ENCODE measurements at regions not wholly inside any gene's neighbourhood (a gene's known extent, or its start where the extent isn't known, plus 50 kb on each side); places are given as distances from the start of the nearest gene placed in this dataset.
"Not testable (repeated sequence)": the region's sequence is repeated elsewhere in the genome, so short reads cannot be mapped to it uniquely, and the experiment has no call there.

DNA sequence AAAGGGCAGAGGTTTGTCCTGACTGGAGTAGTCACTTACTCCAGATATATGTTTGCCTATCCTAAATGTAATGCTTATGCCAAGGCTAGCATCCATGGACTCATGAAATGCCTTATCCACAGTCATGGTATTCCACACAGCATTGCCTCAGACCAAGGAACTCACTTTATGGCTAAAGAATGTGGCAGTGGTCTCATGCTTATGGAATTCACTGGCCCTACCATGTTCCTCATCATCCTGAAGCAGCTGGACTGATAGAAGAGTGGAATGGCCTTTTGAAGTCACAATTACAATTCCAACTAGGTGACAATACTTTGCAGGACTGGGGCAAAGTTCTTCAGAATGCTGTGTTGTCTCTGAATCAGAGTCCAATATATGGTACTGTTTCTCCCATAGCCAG, 1014.8 kb downstream of the RAPGEF2 start:
- no peak for DNase-seq

DNA sequence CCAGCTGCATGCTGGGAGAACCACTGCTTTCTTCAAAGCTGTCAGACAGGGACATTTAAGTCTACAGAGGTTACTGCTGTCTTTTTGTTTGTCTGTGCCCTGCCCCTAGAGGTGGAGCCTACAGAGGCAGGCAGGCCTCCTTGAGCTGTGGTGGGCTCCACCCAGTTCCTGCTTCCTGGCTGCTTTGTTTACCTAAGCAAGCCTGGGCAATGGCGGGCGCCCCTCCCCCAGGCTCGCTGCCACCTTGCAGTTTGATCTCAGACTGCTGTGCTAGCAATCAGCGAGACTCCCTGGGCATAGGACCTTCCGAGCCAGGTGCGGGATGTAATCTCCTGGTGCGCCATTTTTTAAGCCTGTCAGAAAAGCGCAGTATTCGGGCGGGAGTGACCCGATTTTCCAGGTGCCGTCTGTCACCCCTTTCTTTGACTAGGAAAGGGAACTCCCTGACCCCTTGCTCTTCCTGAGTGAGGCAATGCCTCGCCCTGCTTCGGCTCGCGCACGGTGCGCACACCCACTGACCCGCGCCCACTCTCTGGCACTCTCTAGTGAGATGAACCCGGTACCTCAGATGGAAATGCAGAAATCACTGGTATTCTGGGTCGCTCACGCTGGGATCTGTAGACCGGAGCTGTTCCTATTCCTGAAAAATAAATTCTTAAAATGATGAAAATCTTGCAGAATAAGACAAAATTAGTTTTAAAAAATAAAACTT, 1022.9 kb downstream of the RAPGEF2 start:
- not testable (repeated sequence) for DNase-seq

DNA sequence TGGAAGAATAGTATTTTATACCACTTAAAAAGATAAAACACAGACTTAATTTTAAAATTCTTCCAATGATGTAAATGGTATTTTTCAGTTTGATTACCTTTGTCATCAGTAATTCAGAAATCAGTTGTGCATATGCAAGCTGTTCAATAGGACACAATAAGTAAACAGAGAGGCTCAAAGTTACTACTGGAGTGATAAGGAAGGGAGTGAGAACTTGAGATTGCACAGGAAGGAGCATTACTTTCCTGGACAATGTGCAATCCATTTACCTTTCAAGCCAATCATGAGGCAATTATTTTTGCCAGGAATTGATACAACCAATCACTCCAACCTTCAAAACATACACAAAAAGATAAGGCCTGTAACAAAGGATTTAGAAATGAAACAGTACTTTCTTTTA, 1024.3 kb downstream of the RAPGEF2 start:
- no peak for DNase-seq

DNA sequence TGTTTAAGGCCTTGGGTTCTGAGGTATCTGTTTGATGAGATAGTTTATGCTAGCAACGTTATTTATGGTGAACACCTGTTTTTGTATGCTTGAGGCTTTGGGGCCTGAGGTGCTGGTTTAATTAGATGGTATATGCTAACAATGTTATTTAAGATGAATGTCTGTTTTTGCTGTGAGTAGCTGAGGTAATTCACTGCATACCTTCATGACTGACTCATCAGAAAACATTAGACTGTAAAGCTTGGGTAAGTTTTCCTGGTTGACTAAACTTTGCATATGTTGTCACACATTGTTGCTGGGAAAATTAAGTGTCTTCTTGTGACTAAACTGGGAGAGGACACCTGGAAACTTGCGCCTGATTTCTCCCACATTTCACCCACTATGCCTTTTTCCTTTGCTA, 1026.6 kb downstream of the RAPGEF2 start:
- no peak for DNase-seq

DNA sequence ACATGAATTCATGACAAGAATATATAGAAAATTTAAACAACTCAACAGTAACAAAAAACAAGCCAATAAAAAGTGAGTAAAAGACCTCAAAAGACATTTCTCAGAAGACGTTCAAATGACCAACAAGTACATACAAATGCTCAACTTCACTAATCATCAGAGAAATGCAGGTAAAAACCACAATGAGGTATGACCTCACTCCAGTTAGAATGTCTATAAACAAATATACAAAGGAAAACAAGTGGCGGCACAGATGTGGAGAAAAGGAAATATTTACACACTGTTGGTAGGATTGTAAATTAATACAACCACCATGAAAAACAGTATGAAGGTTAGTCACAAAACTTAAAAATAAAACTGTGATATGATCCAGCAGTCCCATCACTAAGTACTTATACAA, 1033.1 kb downstream of the RAPGEF2 start:
- no peak for DNase-seq

DNA sequence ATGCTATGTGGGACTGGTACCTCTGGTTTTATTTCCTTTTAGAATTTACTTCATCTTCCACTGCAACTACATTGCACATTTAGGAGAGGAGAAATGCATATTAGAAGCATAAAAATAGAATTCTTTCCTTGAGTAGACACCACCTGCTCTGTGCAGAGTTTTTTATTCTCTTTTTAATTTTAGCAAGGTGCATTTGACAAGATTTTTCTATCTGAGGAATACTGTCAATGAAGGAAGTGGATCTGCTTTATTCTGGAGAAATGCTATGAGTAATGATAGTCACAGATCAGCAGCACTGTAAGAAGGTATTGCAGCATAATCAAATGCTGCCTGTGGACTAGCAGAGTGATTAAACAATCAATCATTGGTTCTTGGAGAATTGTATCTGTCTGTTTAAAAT, 1038.3 kb downstream of the RAPGEF2 start:
- DNase-seq: no peak

DNA sequence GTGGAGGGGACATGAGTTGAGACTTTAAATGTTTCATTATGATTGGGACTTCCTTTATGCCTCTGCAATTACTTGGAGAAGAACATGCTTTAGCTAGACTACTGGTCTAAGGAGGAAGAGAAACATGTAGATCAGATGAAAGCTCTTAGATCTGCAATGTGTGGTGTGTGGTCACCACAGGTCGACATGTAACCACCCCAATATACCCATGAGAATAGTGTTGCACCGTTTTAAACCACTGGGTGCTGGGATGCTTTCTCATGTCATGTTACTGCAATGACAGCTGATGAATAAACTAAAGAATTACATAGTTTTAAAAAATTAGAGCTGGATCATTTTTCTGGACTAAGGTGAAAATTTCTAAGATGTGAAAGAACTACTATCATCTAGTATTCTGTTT, 1039.7 kb downstream of the RAPGEF2 start:
- DNase-seq: no peak

DNA sequence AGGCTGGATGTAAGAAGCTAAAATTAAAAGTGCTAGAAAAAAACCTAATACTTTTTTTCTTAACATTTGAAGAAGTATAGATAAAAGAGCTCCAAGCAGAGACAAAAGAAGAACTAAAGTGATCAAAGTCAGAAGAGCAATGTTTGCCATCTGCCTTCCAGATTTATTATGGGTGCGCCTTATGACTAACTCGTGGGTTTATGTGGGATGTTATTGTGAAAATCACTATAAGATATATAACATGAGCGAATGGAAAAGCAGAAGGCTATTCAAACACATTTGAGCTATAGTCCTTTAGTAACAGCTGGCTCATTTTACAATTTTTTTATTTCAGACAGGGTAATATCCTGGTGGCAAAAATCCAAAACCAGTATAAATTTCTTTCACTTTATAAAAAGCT, 1040.7 kb downstream of the RAPGEF2 start:
- no peak for DNase-seq

DNA sequence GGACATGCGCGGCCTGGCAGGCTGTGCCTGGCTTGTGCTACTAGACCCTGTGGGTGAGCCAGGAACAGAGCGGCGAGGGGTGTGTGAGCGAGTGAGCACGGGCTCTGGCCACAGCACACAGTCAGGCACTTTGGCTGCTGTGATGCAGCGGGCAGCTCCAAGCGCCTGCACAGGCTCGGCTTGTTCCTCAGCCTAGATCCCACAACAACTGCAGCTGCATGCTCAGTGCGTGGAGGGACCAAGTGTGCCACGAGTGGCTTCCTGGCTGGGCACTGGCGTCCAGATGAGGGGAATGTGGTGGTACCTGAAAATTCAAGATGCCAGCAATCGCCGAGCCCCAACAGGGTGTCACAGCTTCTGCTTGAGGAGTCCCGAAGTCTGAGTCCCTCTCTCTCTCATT, 1056.6 kb downstream of the RAPGEF2 start:
- DNase-seq: no peak

DNA sequence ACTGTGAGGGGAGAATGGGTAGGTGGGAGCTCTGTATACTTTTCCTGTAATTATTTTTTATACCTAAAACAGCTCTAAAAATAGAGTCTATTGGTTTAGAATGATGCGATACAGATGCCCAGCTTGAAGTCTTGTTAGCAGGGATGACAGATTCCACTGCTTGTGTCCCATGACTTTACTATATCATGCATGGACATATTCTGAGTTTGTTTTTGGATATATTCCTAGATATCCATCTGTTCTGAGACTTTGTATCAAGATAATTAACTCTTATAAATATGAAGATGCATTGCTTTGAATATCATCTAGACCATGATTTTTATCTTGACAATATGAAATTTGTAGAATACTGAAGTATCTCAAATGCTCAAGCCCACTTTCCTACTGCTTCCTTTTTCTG, 1058.1 kb downstream of the RAPGEF2 start:
- DNase-seq: no peak

DNA sequence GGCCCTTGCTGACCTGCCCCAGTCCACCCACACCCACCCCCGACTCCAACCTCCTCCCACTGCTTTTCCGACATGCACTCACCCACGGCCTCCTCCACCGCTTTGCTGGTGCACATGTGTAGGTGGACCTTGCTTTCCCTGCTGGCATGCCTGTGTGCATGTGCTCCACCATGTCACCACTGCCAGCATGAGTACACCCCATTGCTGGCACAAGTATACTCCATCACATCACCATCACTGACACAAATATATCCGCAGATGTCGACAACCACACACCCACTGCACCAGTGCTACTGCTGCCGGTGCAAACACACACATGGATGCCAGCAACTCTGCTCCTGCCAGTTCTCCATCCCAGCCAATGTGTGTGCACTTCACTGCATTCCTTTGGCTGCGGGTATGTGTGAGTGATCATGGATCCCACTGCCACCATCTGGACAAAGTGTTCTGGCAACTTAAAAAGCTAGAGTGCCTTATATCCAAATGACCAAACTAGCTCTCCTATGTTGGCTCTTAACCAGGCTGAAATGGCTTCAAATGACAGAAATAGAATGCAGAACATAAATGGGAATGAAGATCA, 1072.3 kb downstream of the RAPGEF2 start:
- DNase-seq: no peak

DNA sequence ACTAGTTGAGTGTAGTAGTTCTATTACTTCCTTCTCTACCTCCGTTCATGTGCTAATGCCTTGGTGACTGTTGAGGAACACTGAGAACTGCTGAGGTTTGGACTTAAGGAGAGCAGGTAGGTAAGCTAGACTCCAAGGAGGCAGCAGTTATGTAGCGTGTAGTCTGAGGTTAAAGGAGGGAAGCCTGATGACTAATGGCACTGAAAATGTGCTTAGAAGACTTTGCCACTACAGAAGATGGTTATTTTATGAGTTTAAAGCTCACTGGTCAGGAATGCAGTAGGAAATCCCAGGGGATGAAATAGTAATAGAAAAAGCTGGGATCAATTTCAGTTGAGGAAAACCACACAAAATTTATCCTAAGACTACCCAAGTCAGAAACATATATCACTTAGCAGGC, 1077.3 kb downstream of the RAPGEF2 start:
- DNase-seq: no peak

DNA sequence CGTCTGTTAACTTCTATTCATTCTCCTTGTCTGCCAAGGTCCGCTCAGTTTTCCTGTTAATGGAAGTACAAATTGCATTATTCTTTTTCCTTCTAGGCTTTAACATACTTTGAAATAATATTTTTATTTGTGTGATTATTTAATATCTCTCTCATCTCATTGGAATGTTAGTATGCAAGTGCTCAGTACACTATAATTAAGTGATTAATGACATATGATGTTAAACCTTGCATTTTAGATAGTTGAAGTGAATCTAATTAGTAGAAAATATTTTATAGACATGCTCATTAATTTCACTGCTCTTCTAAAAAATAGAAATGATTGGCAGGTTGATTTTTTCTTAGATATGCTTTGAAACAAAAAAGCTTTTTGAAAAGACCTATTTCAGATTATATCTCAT, 1079.8 kb downstream of the RAPGEF2 start:
- DNase-seq: no peak

DNA sequence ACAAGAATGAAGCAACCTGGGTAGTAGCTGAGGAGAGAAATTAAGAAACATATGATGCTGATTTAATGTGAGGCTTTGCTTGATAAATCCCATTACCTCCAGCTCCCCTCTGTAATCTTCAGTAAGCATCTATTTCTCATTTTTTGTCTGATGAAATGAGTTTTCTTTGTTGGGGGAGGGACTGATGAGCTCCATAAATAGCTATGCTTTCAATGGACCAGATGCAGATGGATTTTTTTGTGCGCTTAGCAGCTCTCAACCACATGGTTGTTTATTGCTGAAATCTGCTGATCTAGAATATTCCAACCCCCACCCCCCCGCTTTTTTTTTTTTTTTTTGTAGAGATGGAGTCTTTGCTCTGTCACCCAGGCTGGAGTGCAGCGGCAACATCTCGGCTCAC, 1082.0 kb downstream of the RAPGEF2 start:
- no peak for DNase-seq

DNA sequence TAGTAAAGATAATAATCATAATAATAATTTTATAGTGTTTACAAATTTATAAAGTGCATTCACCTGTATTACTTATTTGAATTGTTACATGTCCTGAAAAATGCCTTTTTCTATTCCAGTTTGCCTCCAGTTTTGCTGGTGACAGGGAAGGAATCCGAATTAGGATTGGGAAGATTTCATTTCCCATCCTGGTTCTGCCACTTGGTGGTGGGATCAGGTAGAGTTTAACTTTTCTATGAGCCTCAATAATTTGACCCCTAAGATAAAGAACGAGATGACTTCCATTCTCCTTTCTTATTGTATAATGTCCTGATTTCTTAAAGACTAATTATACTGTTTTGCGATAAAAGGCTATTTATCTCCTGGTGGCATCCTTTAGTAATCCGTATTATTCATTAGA, 1090.9 kb downstream of the RAPGEF2 start:
- DNase-seq: no peak

DNA sequence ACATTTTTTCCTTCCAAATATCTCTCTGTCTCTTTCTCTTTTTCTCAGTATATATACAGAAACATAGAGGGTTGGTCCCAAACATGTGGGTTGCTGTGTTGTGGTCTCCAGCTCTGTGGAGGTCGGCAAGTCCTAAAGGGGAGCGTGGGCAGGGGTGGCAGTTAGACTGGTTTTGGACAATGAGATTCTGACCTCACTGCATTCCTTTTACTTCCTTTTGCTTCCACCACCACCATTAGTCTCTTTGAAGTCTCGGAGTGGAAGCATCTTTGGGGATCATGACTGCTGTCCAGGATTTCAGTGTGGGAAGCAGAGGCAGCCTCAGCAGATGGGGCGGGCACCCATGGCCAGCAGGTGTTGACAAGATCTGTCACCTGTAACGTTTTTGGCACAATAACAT, 1091.8 kb downstream of the RAPGEF2 start:
- no peak for DNase-seq

DNA sequence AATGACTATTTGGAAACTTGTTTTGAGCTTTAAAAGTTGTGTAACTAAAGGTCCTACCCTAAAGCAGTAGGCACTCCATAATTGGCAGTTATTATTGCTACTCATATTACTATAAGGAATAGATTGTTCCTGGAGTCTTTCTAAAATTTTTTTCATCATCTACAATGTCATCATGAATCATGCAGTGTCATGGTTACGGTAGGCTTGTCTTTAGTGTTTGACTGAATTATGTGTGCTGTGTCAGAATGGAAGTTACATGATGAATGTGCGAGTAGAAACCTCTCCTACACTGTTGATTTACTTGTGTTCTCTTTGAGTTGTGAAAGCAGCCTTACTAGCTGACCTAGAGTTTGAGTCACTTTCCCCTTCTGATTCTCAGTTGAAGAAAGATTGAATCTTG, 1099.9 kb downstream of the RAPGEF2 start:
- no peak for DNase-seq

DNA sequence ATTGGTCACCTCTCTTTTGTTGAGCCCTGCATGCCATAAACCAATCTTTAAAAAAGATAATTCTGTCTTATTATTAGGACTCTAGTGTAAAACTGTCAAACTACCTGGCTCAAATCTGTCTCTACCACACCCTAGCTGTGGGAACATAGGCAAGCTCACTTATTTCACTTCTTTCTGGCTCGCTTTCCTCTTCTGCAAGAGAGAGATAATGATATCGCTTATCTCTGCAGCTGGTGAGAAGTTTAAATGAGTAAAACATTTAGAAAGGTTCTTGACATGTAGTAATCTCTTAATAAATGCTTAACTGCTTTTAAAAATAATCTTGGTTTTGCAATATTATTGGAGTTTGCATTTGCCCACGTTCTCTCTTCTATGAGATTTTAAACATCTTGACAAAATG, 1109.2 kb downstream of the RAPGEF2 start:
- no peak for DNase-seq

DNA sequence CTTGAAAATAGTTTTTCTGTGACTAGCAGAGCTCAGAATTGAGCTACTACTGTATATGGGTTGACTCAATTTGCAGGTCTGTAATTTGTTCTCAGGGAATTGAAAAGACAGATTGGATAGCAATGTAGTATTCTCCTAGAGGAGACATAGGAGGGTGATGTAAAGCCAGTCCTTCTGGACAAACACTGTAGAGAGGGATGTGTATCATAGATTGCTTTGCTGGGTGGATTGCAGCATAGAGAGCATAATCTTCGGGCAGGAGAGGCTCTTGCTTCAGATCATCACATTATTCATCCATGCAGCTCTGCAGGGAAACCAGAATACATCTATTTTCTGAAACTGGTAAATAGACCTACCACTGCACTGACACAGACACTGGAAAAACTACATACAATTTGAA, 1110.5 kb downstream of the RAPGEF2 start:
- DNase-seq: no peak

DNA sequence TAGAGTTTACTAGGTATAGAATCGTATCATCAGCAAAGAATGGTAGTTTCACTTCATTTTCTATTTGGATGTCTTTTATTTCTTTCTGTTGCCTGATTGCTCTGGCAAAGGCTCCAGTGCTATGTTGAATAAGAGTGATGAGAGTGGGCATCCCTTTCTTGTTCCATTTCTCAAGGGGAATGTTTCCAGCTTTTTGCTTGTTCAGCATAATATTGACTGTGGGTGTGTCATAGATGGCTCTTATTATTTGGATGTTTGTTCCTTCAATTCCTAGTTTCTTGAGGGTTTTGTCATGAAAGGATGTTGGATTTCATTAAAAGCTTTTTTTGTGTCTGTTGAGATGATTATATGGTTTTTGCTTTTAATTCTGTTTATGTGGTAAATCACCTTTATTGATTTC, 1114.5 kb downstream of the RAPGEF2 start:
- no peak for DNase-seq

DNA sequence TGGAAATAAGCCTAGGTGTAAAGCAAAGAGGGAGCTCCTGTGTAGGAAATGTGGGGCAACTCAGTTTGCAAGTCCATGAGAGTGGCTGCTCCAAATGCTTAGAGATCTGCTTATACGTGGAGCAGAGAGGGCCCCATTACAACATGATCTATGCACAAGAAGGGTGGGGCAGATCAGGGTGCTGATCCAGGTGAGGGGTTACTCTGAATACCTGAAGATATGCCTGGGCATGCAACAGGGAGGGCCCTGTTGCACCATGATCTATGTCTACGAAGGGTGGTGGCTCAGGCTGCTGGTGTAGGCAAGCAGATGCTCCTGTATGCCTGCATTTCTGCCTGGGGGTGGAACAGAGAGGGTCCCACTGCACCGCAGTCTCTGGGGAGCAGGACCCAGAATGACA, 1121.2 kb downstream of the RAPGEF2 start:
- DNase-seq: no peak

DNA sequence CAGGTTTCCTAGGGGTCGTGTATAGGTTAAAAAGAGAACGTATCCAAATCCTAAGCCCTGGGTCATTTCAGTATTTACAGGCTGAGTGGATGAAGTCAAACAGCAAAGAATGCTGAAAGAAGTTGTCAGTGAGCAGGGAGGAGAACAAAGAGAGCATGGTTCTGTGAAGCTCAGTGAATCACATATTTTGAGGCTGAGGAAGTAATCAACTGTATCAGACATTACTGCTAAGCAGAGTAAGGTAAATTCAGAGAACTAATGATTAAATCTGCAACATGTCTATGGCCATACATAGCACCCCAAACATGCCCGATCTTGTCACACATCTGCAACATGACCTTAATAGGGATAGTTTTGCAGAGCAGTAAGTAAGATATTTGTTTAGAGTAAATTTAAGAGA, 1130.3 kb downstream of the RAPGEF2 start:
- DNase-seq: no peak

DNA sequence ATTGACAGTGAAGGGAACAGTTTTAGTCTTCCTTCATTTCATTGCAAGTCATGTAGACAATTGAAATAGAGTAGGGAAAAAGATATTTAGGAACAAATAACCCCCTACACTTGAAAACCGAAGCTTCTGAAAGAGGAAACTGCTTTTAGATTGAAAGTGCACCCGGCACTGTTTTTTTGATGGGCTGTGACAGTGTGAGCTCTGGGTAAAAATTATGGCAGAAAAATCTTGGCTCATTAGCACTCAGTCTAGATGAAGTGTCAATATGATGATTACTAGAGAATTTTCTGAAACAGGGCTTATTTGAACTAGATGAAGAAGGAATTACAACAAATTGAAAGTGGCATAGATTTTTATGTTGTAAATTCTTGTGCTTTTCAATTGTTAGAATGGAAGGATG, 1132.4 kb downstream of the RAPGEF2 start:
- DNase-seq: no peak

DNA sequence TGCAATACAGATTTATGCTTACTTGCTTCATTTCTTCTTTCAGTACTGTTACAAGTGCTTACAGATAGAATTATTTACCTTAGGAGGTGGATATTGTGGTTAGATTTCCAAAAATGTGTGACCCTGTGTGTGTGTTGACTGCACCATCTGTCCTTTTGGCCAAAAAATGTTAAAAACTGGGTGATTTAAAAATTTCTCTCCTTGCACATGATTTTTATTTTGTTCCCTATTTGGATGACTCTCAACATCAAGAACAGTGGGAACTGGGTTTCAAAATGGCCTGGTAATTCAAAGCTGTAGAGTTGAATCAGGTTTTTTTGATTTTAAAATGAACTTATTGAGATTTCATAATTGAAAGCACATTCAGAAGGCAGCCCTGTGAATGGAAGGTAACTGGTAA, 1132.9 kb downstream of the RAPGEF2 start:
- no peak for DNase-seq

DNA sequence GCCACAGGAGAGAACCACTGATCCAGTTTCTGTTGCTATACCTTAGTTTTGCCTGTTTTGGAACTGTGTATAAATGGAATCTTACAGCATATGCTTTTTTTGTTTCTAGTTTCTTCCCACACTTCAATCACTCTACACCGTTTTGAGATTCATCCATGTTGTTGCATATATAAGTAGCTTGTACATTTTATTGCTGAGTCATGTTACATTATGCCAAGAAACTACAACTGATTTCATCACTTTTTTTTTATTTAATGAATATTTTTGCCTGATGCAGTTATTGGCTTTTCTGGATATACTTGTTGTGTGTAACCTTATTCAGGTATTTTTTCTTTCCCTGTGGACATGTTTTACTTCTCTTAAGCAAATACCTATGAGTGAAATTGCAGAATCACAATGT, 1135.9 kb downstream of the RAPGEF2 start:
- DNase-seq: no peak
